H54 (cell line): ENCODE measurements at regions not wholly inside any gene's neighbourhood (a gene's known extent, or its start where the extent isn't known, plus 50 kb on each side); places are given as distances from the start of the nearest gene placed in this dataset.

Source experiments
- DNase-seq: peaks from one replicate; pipeline ENCODE4 v3.0.0; 2011; ENCODE audit warnings: low spot score, mixed read lengths; ENCODE audit not compliant: insufficient read length
- FAIRE-seq: peaks from 3 replicates; lab custom pipeline; 2011; peaks lifted over from hg19 to GRCh38; lab: Jason Lieb, UNC
- POLR2A ChIP-seq: IDR thresholded peaks from 2 replicates; pipeline ENCODE4 v1.6.1; 2011; ENCODE audit warnings: low read depth, mild to moderate bottlenecking, low read length

DNA sequence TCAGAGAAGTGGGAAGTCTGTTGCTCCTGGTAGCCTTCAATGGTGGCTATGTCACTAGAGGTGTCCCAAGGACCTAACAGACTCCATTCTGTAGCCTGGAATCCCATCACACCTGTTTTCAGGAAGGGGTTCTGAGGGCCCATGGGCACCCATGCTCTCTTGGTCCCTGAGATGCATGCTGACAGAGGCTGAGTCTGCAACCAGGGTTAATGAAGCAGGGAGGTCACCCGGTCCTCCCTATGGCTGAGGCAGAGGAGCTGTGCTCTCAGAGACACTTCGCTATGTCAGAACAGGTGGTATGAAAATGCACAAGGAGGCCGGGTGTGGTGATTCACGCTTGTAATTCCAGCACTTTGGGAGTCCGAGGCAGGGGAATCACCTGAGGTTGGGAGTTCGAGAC is 452.1 kb downstream of the TCERG1L start:
- no peak for FAIRE-seq

DNA sequence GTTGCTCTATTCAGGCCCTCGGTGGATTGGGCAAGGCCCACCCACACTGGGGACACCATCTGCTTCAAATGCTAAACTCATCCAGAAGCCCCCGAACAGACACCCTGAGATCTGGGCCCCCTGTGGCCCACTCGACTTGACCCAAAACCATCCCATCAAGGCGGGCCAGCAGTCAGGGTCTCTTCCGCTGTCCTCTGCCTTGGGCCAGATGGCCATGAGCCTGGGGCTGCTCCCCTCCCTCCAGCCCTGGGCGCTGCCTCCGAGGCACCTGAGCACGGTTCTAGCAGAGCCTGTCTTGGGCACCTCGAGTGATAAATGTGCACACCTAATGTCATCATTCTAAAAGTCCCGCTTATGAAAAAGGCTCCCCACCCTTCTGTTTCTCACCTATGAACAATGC is 449.4 kb downstream of the TCERG1L start:
- DNase-seq (no peak), FAIRE-seq (no peak)
- TF ChIP-seq POLR2A = no peak

More for the DNA sequence above, 452.1 kb downstream of the TCERG1L start:
- no peak for DNase-seq
- TF ChIP-seq POLR2A = no peak

DNA sequence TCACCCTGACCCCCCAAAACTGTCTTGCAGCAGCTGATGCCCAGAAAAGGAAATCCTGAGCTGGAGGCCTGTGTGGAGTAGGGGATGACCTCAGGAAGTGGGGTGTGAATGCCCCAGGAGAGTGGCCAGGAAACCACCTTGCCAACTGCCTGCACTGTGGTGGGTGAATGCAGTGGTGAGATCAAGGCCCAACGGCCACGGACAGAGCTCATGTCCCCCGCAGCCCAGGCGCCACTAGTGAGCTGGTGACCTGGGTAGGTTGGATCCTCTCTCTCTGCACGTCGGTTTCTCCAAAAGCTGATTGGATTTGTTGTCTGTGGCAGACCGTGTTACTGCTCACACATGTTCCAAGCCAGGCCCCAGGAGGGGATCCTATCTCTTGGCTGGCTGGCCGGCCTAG is 448.9 kb downstream of the TCERG1L start:
- FAIRE-seq (no peak), DNase-seq (no peak)
- no peak for TF ChIP-seq POLR2A

DNA sequence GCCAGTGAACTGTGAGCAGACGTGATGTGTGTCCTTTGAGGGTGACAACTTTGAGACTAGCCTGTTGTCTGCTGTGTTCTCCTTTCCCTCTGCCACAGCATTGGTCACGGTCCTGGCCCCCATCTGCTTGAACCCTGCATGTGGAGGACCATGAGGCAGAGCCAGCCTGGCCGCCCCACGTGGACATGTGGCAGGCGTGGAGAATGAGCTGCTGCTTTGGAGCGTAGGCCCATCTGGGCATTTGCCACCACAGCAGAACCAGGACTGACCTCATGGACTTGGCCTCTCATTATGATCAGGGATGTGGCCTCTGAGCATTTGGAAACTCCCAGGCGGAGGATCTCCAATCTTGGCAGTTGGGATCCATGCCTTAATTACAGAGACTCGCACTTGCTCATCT is 448.5 kb downstream of the TCERG1L start:
- DNase-seq (no peak), FAIRE-seq (no peak)
- no peak for TF ChIP-seq POLR2A

DNA sequence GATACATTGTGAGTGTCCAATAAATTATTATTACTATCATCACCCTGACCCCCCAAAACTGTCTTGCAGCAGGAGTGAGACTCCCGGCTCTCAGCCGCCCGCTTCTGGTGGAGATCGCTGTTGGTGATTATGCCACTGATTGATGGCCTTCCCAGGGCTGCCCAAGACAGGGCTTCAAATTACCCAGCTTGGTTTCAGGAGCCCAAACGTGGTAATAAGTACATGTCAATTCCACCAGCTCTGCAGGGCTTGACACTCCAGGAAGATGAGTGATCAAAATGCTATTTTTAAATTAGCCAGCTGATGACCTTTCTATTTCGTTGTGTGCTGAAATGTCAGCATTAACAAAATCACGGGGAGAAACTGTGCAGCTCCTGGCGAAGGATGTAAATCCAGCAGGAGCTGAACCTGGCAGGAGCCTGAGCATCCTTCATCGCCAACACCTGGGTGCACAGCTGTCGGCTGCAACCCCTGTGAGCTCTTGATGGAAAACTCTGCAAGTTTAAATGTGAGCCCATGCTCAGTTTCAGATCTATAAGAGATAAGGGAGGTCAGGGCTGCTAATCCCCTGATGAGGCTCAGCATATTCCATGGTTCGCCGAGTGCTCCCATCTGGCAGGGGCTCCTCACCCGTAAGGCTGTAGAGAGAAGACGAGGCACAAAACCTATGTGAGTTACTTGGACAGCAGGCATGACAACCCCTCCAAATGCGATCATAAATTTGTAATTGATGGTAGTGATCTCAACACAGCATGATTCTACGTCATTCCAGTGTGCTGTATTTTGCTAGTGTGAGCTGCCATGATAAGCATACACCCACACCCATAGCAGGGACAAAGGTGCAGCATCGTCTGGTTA is 446.3 kb downstream of the TCERG1L start:
- no peak for TF ChIP-seq POLR2A
- no peak for DNase-seq
- no peak for FAIRE-seq

DNA sequence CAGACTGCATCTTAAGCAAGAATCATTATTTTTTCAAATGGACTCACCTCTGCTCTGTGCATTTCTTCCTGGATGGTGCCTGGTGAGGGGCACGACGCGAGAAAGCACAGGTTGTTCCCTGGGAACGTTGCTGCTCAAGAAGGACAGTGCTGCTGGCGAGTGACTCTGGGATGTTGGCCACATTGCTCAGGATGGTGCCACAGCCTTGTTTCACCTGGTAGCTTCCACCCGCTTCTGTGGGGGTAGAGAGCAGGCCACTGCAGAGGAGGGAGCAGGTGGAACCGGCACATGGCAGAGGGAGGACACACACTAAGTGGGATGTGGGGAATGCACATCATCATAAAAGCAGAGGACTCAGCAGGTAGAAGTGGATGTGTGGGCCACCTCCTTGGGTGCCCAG is 444.7 kb downstream of the TCERG1L start:
- no peak for TF ChIP-seq POLR2A
- DNase-seq (no peak), FAIRE-seq (no peak)

DNA sequence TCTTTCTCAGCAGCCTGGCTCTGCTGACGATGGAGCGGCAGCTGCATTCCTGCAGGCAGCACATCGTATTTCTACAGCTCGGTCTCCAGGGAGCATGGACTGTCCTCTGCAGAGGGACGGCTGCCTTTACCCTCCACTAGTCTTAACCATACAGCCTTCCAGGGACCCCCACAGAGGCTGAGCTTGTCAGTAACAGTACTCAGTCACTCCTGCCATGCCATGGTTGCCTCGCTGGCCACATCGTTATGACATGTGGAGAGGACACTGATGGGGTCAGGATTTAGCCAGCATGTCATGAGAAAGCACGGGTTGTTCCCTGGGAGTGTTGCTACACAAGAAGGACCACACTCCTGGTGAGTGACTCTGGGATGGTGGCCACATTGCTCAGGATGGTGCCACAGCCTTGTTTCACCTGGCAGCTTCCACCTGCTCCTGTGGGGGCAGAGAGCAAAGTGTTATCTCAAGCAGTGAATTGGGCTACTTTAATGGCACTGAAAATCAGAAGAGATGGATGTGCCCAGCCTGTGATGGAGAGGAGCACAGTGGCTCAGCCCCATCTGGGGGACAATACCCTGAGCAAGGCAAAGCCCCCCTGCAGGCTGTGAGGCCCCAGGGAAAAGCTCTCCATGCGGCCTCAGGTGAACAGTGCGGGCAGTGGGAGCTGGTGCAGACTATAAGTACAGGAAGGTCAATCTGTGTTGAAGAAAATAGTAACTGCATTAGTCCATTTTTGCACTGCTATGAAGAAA is 443.9 kb downstream of the TCERG1L start:
- FAIRE-seq = no peak

DNA sequence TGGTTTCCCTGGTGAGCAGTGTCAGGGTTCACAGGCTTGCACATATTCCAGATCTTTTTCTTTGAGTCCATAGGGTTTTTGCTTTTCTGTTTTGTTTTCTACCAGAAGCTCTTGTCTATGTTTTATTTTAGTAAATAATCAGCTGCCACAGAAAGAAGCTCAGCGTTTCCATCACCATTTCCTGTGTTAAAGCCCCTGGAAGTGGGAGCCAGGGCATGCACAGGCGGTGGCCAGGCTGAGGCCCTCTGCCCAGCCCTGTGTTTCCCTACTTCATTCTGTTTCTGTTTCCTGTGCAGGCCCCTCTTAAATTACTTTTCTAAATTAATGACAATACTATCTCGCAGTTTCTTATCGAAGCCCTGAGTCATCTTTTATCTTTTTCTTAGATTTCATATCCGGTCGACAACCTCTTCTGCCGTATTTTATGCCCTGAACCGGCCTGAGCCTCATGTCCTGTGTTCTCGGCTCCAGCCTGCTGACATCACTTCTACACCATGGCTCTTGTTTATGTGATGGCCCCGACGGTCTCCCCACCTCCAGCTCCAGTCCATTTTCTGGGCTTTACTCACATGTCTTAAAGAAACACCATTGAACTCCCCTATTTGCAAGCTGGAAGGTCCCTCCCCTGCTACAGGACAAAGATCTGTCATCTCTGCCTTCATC is 442.2 kb downstream of the TCERG1L start:
- FAIRE-seq (no peak), DNase-seq (no peak)
- no peak for TF ChIP-seq POLR2A

More for the DNA sequence above, 443.9 kb downstream of the TCERG1L start:
- no peak for TF ChIP-seq POLR2A
- no peak for DNase-seq

DNA sequence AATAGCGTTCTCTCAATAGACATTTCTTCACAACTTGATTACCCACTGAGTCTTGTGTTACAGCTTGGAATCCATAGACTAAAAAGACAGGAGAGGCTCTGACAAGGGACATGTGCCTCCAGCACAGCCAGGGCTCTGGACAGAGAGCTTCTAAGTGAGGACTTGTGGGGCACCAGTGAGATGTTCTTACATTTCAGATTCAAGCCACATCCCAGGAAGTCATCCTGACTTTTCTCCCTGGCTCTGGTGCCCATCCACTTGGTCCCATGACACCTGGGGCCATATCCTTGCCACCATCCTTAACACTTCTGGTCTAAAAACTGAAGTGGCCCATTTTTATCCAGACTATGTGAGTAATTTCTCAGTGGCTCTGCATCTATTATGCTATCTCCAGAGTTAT is 440.1 kb downstream of the TCERG1L start:
- DNase-seq (no peak), FAIRE-seq (no peak)
- TF ChIP-seq POLR2A = no peak

DNA sequence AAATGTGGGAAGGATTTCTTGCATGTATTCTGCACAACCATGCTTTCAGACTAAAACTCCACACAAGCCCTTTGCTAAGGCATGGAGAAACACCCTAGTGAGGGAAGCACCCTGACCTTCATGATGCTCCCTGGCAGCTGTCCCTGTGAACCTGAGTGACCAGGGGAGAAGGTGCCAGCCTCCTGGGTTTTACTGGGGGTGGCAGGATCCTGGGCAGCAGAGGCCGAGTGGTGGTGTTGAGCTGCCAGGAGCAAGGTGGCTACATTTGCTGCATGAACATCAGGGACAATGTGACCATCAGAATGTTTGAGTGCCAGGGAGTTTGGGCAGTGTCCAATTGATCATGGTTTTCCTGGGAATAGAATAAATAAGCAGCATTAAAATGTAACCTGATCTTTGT is 437.9 kb downstream of the TCERG1L start:
- DNase-seq (no peak), FAIRE-seq (no peak)
- no peak for TF ChIP-seq POLR2A

DNA sequence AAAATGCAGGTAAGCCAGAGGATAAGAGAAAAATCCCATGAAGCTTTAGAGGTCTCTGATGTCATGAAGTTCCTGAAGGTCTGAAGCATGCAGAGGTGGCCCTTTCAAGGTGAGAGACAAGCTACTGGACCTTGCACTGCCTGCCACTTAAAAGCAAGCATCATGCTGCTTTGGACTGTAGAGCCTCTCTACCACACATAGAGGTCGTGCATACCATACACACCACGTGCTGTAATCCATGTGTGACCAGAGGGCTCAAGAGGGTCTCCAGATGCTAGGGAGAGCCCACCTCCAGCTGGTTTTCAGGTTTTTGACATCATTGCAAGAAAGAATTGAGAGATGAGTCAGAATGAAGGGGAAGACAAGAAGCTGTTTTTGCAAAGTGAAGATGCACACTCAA is 436.4 kb downstream of the TCERG1L start:
- DNase-seq (no peak), FAIRE-seq (no peak)
- no peak for TF ChIP-seq POLR2A

DNA sequence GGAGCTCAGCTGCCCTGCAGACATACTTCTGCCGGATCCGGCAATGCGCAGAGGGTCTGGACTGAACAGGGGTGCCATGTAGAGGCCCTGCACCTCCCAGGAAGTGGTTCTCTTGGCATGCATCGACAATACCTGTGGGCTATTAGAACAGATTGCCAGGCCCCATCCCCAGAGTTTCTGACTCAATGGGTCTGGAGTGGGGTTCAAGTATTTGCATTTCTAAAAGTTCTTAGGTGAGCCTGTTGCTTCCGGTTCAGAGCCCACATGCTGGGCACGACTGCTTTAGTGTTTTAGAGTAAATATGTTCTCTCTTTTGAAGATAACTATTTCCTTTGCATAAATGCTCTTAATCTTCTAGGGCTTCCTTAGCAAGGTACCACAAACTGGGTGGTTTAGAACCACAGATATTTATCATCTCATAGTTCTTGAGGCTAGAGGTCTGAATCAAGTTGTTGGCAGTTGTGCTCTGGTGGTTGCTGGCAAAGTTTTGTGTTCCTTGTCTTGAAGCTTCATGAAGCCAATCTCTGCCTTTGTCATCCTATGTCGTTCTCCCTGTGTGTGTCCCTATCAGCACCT is 435.5 kb downstream of the TCERG1L start:
- DNase-seq = no peak
- no peak for TF ChIP-seq POLR2A
- FAIRE-seq = no peak

DNA sequence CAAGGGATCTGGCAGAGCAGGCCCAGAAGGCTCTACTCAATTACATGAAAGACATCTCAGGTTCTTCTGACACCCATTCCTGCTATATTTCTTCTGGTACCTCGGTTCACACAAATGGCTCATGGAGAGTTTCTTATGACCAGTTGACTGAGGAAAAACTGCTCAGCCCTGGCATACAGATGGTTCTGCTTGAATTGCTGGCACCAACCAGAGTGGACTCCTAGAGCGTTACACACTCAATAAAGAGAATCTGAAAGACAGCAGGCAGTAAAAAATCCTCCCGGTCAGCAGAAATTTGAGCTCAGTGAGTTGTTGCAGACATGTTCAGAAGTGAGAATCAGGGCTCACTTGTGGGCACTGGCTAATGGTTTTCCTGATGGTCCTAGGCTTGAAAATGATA is 434.4 kb downstream of the TCERG1L start:
- no peak for DNase-seq
- TF ChIP-seq POLR2A = no peak
- FAIRE-seq = no peak

DNA sequence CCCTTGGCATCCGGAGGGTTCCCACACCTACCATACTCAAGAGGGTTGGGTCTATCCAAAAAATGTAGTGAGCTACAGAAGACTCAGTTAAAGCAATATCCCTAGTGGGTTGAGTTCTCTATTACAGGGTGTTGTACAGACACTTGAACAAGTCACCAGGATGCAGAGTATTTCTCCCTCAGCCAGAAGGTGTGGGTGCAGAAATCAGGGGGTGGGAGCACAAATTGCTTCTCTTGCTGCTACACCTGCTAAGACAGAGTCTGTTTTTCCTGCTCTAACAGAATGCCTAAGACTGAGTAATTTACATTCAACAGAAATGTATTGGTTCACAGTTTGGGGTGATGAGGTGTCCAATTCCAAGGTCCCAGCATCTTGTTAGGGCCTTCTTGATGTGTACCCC is 433.4 kb downstream of the TCERG1L start:
- no peak for TF ChIP-seq POLR2A
- DNase-seq (no peak), FAIRE-seq (no peak)
